GM12878 (cell line): ENCODE measurements at regions not wholly inside any gene's neighbourhood (a gene's known extent, or its start where the extent isn't known, plus 50 kb on each side); places are given as distances from the start of the nearest gene placed in this dataset.

ENCODE experiments used
- CEBPB ChIP-seq, 2 experiments: fragments of 150-350 bp in 1 of 2; IDR thresholded peaks; 2 replicates each; pipeline ENCODE4 v1.6.1; 2012 to 2014; ENCODE audit warnings: low read depth in 2 of 2, low read length in 2 of 2, borderline replicate concordance in 1 of 2, inconsistent platforms in 1 of 2
- CEBPZ ChIP-seq: fragments of 150-350 bp; IDR thresholded peaks from 2 replicates; pipeline ENCODE4 v1.6.1; 2016; ENCODE audit warnings: low read depth, low read length
- CTCF ChIP-seq, 3 experiments: IDR thresholded peaks in 2 of 3; conservative IDR thresholded peaks in 1 of 3; 2 replicates each; pipeline ENCODE4 v1.5.1; 2011; ENCODE audit warnings: low read depth in 3 of 3, low read length in 3 of 3, mild to moderate bottlenecking in 3 of 3, control low read depth in 2 of 3, moderate library complexity in 2 of 3, inconsistent platforms in 1 of 3, mixed read lengths in 1 of 3; ENCODE audit not compliant: control insufficient read depth in 2 of 3, insufficient read depth in 1 of 3; ENCODE audit errors: extremely low read depth in 1 of 3
- ELK1 ChIP-seq: IDR thresholded peaks from 2 replicates; pipeline ENCODE4 v1.6.1; 2012; ENCODE audit warnings: low read depth, low read length, improper control_type of control experiment
- GABPA ChIP-seq: IDR thresholded peaks from 2 replicates; pipeline ENCODE4 v1.6.1; 2014; ENCODE audit warnings: antibody characterized with exemption, low read depth, mild to moderate bottlenecking, inconsistent platforms
- MEF2A ChIP-seq: IDR thresholded peaks from 2 replicates; pipeline ENCODE4 v1.6.1; 2011; ENCODE audit warnings: low read depth, mild to moderate bottlenecking, low read length, moderate library complexity; ENCODE audit not compliant: insufficient read depth
- PBX3 ChIP-seq: IDR thresholded peaks from 2 replicates; pipeline ENCODE4 v1.6.1; 2011; ENCODE audit warnings: mild to moderate bottlenecking, low read depth, low read length, moderate library complexity; ENCODE audit not compliant: insufficient replicate concordance
- POLR2A ChIP-seq: IDR thresholded peaks from 2 replicates; pipeline ENCODE4 v1.6.1; 2011; ENCODE audit warnings: low read depth, mild to moderate bottlenecking, low read length
- RAD21 ChIP-seq: IDR thresholded peaks from 2 replicates; pipeline ENCODE4 v1.6.1; 2011; ENCODE audit warnings: mild to moderate bottlenecking, low read depth, low read length, moderate library complexity; ENCODE audit not compliant: insufficient read depth
- RFX5 ChIP-seq: IDR thresholded peaks from 2 replicates; pipeline ENCODE4 v1.6.1; 2011; ENCODE audit warnings: low read depth, low read length, improper control_type of control experiment
- USF2 ChIP-seq: IDR thresholded peaks from 2 replicates; pipeline ENCODE4 v1.6.1; 2011; ENCODE audit warnings: low read depth, low read length, improper control_type of control experiment, borderline replicate concordance
- ZNF24 ChIP-seq: fragments of 450-650 bp; IDR thresholded peaks from 2 replicates; pipeline ENCODE4 v1.6.1; 2017; ENCODE audit warnings: antibody characterized with exemption, mild to moderate bottlenecking
- ZNF274 ChIP-seq: IDR thresholded peaks from one replicate; pipeline ENCODE4 v1.8.0; 2011; ENCODE audit not compliant: insufficient read length, insufficient read depth

- TF ChIP-seq USF2, result no peak
- TF ChIP-seq GABPA, result no peak
- no peak for TF ChIP-seq CEBPZ
- TF ChIP-seq POLR2A, result no peak
- no peak for TF ChIP-seq RFX5
- TF ChIP-seq MEF2A, result no peak
- no peak for TF ChIP-seq PBX3
- TF ChIP-seq ZNF274, result no peak
- no peak for TF ChIP-seq RAD21
- TF ChIP-seq ELK1, result no peak
- TF ChIP-seq CTCF (IDR thresholded peaks at IDR 0.05 in 2 of 3, conservative IDR thresholded peaks at IDR 0.05 in 1 of 3; ENCODE audit: control insufficient read depth in 2 of 3, extremely low read depth in 1 of 3, insufficient read depth in 1 of 3, low read depth in 3 of 3, low read length in 3 of 3), result no peak
- TF ChIP-seq ZNF24, result no peak
- TF ChIP-seq CEBPB (IDR thresholded peaks at IDR 0.05; ENCODE audit: borderline replicate concordance in 1 of 2, low read depth in 2 of 2, low read length in 2 of 2), result no peak
Observed at GRCh38 chr9:82337351-82337750, 348.8 kb downstream of the SPATA31D1 start.
